Calu3 (cell line): ENCODE measurements at regions not wholly inside any gene's neighbourhood (a gene's known extent, or its start where the extent isn't known, plus 50 kb on each side); places are given as distances from the start of the nearest gene placed in this dataset.

Experiments used
- BruUV-seq: library from RNA; stranded (reverse); fragments of 400-500 nt; replicated peaks from 2 replicates; lab custom pipeline; 2021; lab: Mats Ljungman, UMichigan
- CTCF ChIA-PET: fragments of 300-600 bp; sonication (Branson Sonifier 250); formaldehyde crosslinking; loops from one replicate; lab custom pipeline; 2022; ENCODE audit warnings: antibody characterized with exemption; lab: Charles Lee
- DNase-seq: peaks from one replicate; pipeline ENCODE4 v3.0.0; 2022
- H3K27ac Mint-ChIP-seq: one replicate; pipeline ENCODE4 v1.8.0; 2022; ENCODE audit warnings: mixed read lengths; ENCODE audit not compliant: unreplicated experiment
- H3K27me3 Mint-ChIP-seq: one replicate; pipeline ENCODE4 v1.8.0; 2022; ENCODE audit warnings: mixed read lengths; ENCODE audit not compliant: unreplicated experiment
- H3K36me3 Mint-ChIP-seq: one replicate; pipeline ENCODE4 v1.8.0; 2022; ENCODE audit warnings: mild to moderate bottlenecking, moderate library complexity, mixed read lengths; ENCODE audit not compliant: insufficient read depth, unreplicated experiment
- H3K4me1 Mint-ChIP-seq: one replicate; pipeline ENCODE4 v1.8.0; 2022; ENCODE audit warnings: mild to moderate bottlenecking, low read depth, mixed read lengths; ENCODE audit not compliant: unreplicated experiment
- H3K4me3 Mint-ChIP-seq: one replicate; pipeline ENCODE4 v1.8.0; 2022; ENCODE audit warnings: mild to moderate bottlenecking, low read depth, moderate library complexity, mixed read lengths; ENCODE audit not compliant: unreplicated experiment
- H3K9me3 Mint-ChIP-seq: one replicate; pipeline ENCODE4 v1.8.0; 2022; ENCODE audit warnings: low read depth, mixed read lengths; ENCODE audit not compliant: unreplicated experiment
- CTCF ChIP-seq: fragments of 200-600 bp; IDR thresholded peaks from one replicate; pipeline ENCODE4 v1.8.0; 2022; ENCODE audit warnings: antibody characterized with exemption; ENCODE audit not compliant: unreplicated experiment
- intact Hi-C: fragments of 100-400 bp; cut with micrococcal nuclease; formaldehyde crosslinking; loops from one replicate; pipeline ENCODE4 v1.10.0; 2022; ENCODE audit not compliant: unreplicated experiment

DNA sequence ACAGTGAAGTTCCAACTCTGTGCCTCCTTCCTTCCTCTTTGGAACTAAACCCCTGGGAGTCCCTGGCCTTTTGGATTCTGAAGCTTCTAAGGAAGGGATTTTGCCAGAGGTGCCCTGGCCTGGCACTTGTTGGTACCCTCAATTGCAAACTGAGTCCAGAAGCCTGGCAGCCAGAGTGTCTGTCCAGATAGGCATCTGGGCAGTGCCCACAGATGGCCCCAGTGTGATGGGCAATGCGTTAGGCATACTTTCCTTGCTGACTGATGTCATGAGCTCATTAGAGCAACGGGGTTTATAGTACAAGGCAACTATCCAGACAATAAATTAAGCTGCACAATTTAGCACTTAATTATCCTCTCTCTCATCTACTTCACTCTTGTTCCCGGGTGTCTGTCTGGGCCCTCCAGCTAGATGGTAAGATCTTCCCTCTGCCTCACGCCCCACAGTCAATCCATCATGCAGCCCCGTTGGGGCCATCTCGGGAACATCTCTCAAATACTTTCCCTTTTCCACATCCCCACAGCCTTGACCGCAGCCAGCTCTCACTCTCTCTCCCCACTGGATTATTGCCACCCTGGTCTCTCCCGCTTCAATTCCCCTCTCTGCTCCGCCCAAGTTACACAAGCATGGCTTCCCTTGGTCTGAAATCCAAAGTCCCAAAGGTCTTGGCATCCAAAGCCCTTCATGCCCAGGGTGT lies 157.5 kb upstream of the SMIM23 start:
- Mint-ChIP-seq H3K4me1 (peaks cover 12% of the 10 kb centered on the region), H3K36me3 (no peaks in the 10 kb centered on the region), H3K27me3 (peaks cover 58% of the 10 kb centered on the region), H3K4me3 (no peak overlapping the region), H3K9me3 (no peaks in the 10 kb centered on the region), H3K27ac (no peak overlapping the region)
- no TSS peak for BruUV-seq
- DNase-seq, result no peak
- TF ChIP-seq CTCF, result no peak
- intact Hi-C loops, result no loop called here
- CTCF ChIA-PET, result interaction anchor here (0.5 to 2.4 kb wide), 2 partner anchors 16 to 683 kb away, joined by 4 to 8 read pairs; no protein-coding TSS in a partner anchor

DNA sequence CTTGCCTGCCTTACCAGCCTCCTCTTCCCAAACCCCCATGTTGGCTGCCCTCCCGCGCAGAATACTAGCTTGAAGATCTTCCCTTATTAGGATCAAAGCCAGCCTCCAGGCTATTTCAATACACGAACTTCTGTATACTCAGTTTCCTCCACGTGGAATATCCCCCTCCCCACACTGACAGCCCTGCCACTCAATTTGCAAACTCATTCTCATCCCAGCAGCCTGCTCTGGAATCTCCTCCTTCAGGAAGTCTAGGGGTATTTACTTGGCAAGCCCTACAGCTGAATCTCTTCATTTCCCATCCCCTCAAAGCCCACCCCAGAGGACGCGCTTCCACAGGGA lies 157.0 kb upstream of the SMIM23 start:
- DNase-seq, result no peak
- no peak for TF ChIP-seq CTCF
- H3K9me3 Mint-ChIP-seq, result no peaks in the 10 kb centered on the region
- no peaks in the 10 kb centered on the region for H3K36me3 Mint-ChIP-seq
- H3K27ac Mint-ChIP-seq, result no peak overlapping the region
- CTCF ChIA-PET, result interaction anchor here (0.5 to 2.4 kb wide), 2 partner anchors 16 to 682 kb away, joined by 4 to 8 read pairs; no protein-coding TSS in a partner anchor
- H3K4me1 Mint-ChIP-seq, result peaks cover 14% of the 10 kb centered on the region
- no TSS peak for BruUV-seq
- H3K4me3 Mint-ChIP-seq, result no peak overlapping the region
- intact Hi-C loops, result no loop called here
- H3K27me3 Mint-ChIP-seq, result peaks cover 53% of the 10 kb centered on the region

DNA sequence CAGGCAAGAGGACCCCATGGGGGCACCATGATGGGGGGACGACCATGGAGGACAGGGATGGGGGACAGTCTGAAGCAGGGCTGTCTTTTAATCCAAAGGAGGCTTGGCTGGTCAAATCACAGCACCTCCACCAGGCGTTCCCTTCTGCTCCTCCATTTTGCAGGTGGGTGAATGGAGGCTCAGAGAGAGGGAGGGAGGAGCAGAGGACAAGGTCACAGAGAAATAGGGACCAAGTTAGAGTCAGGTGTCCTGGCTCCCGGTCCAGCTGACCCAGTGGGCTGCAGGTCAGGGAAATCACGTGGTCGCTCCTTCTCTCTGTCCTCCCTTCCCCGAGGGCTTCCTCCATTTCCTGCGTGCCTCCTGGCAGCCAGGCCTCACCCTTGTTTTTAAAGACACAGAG lies 156.4 kb upstream of the SMIM23 start:
- DNase-seq, result no peak
- BruUV-seq, result no TSS peak
- Mint-ChIP-seq H3K4me3 (no peak overlapping the region), H3K27me3 (peaks cover 52% of the 10 kb centered on the region), H3K9me3 (no peaks in the 10 kb centered on the region), H3K27ac (no peak overlapping the region), H3K4me1 (peaks cover 20% of the 10 kb centered on the region), H3K36me3 (no peaks in the 10 kb centered on the region)
- intact Hi-C loops, result no loop called here
- CTCF ChIA-PET, result interaction anchor here (0.7 to 2.4 kb wide), 4 partner anchors 15 to 282 kb away, joined by 3 to 8 read pairs (median 4); no protein-coding TSS in a partner anchor
- TF ChIP-seq CTCF, result no peak

DNA sequence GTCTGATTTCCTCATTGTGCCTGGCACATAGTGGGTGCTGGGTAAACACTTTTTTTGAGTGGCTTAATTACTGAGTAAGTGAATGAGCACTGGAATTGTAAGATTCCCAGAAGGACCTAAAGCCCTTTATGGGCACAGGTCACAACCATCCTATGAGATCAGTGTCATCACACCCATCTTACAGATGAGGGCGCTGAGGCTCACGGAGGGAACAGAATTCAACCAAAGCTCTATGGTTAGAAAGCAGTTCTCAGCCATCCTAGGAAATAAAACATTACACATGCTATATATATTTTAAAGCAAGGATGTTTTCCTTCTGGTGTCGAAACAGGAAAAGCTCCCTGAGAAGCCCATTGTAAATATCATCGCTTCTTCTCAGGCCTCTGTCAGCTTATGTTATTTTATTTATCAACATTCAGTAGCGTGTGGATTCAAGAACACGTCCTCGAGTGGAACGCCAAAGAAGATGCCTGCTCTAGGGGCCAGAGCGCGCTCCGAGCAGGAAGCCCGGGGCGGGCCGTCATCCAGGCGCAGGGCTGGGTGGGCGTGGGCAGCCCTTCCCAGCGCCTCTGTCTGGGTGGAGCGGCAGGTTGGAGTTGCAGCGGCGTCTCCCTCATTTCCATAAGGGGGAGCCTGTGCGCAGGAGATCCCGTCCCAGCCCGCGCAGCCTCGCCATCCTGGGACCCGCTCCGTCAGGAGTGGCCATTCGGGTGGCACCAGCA lies 155.8 kb upstream of the SMIM23 start:
- H3K9me3 Mint-ChIP-seq, result no peaks in the 10 kb centered on the region

More for the DNA sequence above, 155.8 kb upstream of the SMIM23 start:
- H3K27ac Mint-ChIP-seq, result no peak overlapping the region
- CTCF ChIA-PET, result interaction anchor here (0.7 to 2.4 kb wide), 5 partner anchors 15 to 429 kb away, joined by 3 to 8 read pairs (median 4); no protein-coding TSS in a partner anchor
- no TSS peak for BruUV-seq
- no peaks in the 10 kb centered on the region for H3K36me3 Mint-ChIP-seq
- no peak for TF ChIP-seq CTCF
- intact Hi-C loops, result loop anchor here (2.0 kb wide), 2 partner anchors 221 to 277 kb away; no protein-coding TSS in a partner anchor
- H3K4me1 Mint-ChIP-seq, result peaks cover 23% of the 10 kb centered on the region
- DNase-seq, result peak; percentile 80
- peak overlapping the region; percentile 59 for H3K4me3 Mint-ChIP-seq
- H3K27me3 Mint-ChIP-seq, result peaks cover 52% of the 10 kb centered on the region
